ENCODE measurements at regions not wholly inside any gene's neighbourhood (a gene's known extent, or its start where the extent isn't known, plus 50 kb on each side); places are given as distances from the start of the nearest gene placed in this dataset.

- TF ChIP-seq POLR2A (IDR thresholded peaks at IDR 0.05) (no peak), CTCF (IDR thresholded peaks at IDR 0.05) (no peak)
Measured at GRCh38 chrX:36849407-36849806, 158.8 kb upstream of the FAM47C start.

Measured in adrenal gland (tissue), 5 donors.